ENCODE measurements at regions not wholly inside any gene's neighbourhood (a gene's known extent, or its start where the extent isn't known, plus 50 kb on each side); places are given as distances from the start of the nearest gene placed in this dataset.

GRCh38 chr4:42710761-42711160, 53.9 kb upstream of the ATP8A1 start (continued):
- TF ChIP-seq RXRA (IDR thresholded peaks at IDR 0.05; ENCODE audit: insufficient read depth, low read depth, low read length): no peak
- TF ChIP-seq CBX5 (IDR thresholded peaks at IDR 0.05; ENCODE audit: low read depth, low read length): no peak
- no peak for TF ChIP-seq JUN (IDR thresholded peaks at IDR 0.05; ENCODE audit: low read depth, low read length)
